Liver (tissue), 3 donors: ENCODE measurements at regions not wholly inside any gene's neighbourhood (a gene's known extent, or its start where the extent isn't known, plus 50 kb on each side); places are given as distances from the start of the nearest gene placed in this dataset.

ENCODE experiments used
- FOXA1 ChIP-seq: IDR thresholded peaks from 2 replicates; pipeline ENCODE4 v1.6.1; 2016; ENCODE audit warnings: antibody characterized with exemption
- GABPA ChIP-seq, 2 donors: IDR thresholded peaks in 1 of 2; conservative IDR thresholded peaks in 1 of 2; 2 replicates each; pipeline ENCODE4 v1.6.1; 2016; ENCODE audit warnings: antibody characterized with exemption in 2 of 2, mild to moderate bottlenecking in 1 of 2, moderate library complexity in 1 of 2
- JUND ChIP-seq, 2 donors: IDR thresholded peaks; 2 replicates each; pipeline ENCODE4 v1.6.1; 2016; ENCODE audit warnings: antibody characterized with exemption in 2 of 2
- NR2F2 ChIP-seq: IDR thresholded peaks from 2 replicates; pipeline ENCODE4 v1.6.1; 2016; ENCODE audit warnings: antibody characterized with exemption
- RAD21 ChIP-seq, 2 donors: IDR thresholded peaks; 2 replicates each; pipeline ENCODE4 v1.6.1; 2016; ENCODE audit warnings: antibody characterized with exemption in 2 of 2, mild to moderate bottlenecking in 2 of 2
- RXRA ChIP-seq, 2 donors: IDR thresholded peaks; 2 replicates each; pipeline ENCODE4 v1.6.1; 2017 to 2018; ENCODE audit warnings: antibody characterized with exemption in 2 of 2, mild to moderate bottlenecking in 1 of 2
- SP1 ChIP-seq: IDR thresholded peaks from 2 replicates; pipeline ENCODE4 v1.6.1; 2018; ENCODE audit warnings: antibody characterized with exemption, mild to moderate bottlenecking
- TAF1 ChIP-seq: conservative IDR thresholded peaks from 2 replicates; pipeline ENCODE4 v1.6.1; 2016; ENCODE audit warnings: antibody characterized with exemption, mild to moderate bottlenecking
- YY1 ChIP-seq: IDR thresholded peaks from 2 replicates; pipeline ENCODE4 v1.6.1; 2016; ENCODE audit warnings: antibody characterized with exemption, mild to moderate bottlenecking
- TF ChIP-seq, protein P1 (sequence below): IDR thresholded peaks from 2 replicates; pipeline ENCODE4 v1.6.1; 2016; ENCODE audit warnings: antibody characterized with exemption
- TF ChIP-seq, protein P2 (sequence below): fragments of 150-350 bp; IDR thresholded peaks from 2 replicates; pipeline ENCODE4 v1.5.1; 2017; ENCODE audit warnings: improper control_type of control experiment, low read depth, low read length; ENCODE audit not compliant: missing input control
- TF ChIP-seq, protein P3 (sequence below): IDR thresholded peaks from 2 replicates; pipeline ENCODE4 v1.6.1; 2016; ENCODE audit warnings: antibody characterized with exemption
- TF ChIP-seq, protein P4 (sequence below): IDR thresholded peaks from 2 replicates; pipeline ENCODE4 v1.6.1; 2016; ENCODE audit warnings: antibody characterized with exemption
- TF ChIP-seq, protein P5 (sequence below): IDR thresholded peaks from 2 replicates; pipeline ENCODE4 v1.6.1; 2016; ENCODE audit warnings: antibody characterized with exemption, mild to moderate bottlenecking
- donor health status: healthy.
- donor health status: healthy.

DNA sequence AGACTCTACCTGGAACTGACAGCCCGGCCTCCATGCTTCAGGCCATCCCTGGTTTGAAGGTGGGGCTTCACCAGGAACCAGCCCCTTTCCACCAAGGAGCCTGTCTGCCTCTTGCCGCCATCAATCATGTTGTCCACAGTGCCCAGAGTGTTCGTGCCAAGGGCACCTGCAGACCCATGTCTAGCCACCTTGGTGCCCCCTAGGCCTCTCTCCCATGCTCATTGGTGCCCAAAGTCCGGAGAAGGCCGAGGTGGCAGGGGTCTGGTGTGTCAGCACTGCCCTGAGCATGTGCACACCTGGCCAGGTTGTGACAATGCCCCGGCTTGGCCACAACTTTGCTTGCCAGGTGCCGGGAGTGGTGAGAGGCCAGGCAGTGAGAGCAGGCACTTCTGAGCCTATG is 114.8 kb downstream of the COPS8 start:
- TF ChIP-seq, protein P1, sequence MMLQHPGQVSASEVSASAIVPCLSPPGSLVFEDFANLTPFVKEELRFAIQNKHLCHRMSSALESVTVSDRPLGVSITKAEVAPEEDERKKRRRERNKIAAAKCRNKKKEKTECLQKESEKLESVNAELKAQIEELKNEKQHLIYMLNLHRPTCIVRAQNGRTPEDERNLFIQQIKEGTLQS: no peak
- TF ChIP-seq RXRA (IDR thresholded peaks at IDR 0.05) (no peak), TAF1 (no peak), NR2F2 (no peak), GABPA (IDR thresholded peaks at IDR 0.05 in 1 of 2, conservative IDR thresholded peaks at IDR 0.05 in 1 of 2) (no peak), YY1 (no peak), RAD21 (IDR thresholded peaks at IDR 0.05) (no peak), JUND (IDR thresholded peaks at IDR 0.05) (no peak), SP1 (no peak), FOXA1 (no peak)
- TF ChIP-seq, protein P2, sequence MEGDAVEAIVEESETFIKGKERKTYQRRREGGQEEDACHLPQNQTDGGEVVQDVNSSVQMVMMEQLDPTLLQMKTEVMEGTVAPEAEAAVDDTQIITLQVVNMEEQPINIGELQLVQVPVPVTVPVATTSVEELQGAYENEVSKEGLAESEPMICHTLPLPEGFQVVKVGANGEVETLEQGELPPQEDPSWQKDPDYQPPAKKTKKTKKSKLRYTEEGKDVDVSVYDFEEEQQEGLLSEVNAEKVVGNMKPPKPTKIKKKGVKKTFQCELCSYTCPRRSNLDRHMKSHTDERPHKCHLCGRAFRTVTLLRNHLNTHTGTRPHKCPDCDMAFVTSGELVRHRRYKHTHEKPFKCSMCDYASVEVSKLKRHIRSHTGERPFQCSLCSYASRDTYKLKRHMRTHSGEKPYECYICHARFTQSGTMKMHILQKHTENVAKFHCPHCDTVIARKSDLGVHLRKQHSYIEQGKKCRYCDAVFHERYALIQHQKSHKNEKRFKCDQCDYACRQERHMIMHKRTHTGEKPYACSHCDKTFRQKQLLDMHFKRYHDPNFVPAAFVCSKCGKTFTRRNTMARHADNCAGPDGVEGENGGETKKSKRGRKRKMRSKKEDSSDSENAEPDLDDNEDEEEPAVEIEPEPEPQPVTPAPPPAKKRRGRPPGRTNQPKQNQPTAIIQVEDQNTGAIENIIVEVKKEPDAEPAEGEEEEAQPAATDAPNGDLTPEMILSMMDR: no peak
- TF ChIP-seq, protein P3, sequence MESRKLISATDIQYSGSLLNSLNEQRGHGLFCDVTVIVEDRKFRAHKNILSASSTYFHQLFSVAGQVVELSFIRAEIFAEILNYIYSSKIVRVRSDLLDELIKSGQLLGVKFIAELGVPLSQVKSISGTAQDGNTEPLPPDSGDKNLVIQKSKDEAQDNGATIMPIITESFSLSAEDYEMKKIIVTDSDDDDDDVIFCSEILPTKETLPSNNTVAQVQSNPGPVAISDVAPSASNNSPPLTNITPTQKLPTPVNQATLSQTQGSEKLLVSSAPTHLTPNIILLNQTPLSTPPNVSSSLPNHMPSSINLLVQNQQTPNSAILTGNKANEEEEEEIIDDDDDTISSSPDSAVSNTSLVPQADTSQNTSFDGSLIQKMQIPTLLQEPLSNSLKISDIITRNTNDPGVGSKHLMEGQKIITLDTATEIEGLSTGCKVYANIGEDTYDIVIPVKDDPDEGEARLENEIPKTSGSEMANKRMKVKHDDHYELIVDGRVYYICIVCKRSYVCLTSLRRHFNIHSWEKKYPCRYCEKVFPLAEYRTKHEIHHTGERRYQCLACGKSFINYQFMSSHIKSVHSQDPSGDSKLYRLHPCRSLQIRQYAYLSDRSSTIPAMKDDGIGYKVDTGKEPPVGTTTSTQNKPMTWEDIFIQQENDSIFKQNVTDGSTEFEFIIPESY: no peak
- TF ChIP-seq, protein P4, sequence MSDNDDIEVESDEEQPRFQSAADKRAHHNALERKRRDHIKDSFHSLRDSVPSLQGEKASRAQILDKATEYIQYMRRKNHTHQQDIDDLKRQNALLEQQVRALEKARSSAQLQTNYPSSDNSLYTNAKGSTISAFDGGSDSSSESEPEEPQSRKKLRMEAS: no peak
- TF ChIP-seq, protein P5, sequence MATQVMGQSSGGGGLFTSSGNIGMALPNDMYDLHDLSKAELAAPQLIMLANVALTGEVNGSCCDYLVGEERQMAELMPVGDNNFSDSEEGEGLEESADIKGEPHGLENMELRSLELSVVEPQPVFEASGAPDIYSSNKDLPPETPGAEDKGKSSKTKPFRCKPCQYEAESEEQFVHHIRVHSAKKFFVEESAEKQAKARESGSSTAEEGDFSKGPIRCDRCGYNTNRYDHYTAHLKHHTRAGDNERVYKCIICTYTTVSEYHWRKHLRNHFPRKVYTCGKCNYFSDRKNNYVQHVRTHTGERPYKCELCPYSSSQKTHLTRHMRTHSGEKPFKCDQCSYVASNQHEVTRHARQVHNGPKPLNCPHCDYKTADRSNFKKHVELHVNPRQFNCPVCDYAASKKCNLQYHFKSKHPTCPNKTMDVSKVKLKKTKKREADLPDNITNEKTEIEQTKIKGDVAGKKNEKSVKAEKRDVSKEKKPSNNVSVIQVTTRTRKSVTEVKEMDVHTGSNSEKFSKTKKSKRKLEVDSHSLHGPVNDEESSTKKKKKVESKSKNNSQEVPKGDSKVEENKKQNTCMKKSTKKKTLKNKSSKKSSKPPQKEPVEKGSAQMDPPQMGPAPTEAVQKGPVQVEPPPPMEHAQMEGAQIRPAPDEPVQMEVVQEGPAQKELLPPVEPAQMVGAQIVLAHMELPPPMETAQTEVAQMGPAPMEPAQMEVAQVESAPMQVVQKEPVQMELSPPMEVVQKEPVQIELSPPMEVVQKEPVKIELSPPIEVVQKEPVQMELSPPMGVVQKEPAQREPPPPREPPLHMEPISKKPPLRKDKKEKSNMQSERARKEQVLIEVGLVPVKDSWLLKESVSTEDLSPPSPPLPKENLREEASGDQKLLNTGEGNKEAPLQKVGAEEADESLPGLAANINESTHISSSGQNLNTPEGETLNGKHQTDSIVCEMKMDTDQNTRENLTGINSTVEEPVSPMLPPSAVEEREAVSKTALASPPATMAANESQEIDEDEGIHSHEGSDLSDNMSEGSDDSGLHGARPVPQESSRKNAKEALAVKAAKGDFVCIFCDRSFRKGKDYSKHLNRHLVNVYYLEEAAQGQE: no peak
